ENCODE measurements at regions not wholly inside any gene's neighbourhood (a gene's known extent, or its start where the extent isn't known, plus 50 kb on each side); places are given as distances from the start of the nearest gene placed in this dataset.
"Not testable (repeated sequence)": the region's sequence is repeated elsewhere in the genome, so short reads cannot be mapped to it uniquely, and the experiment has no call there.

GRCh38 chr3:103873021-103873420 is 1438.2 kb downstream of the ZPLD1 start:
- H3K4me3 ChIP-seq = no peak overlapping the region

DNA sequence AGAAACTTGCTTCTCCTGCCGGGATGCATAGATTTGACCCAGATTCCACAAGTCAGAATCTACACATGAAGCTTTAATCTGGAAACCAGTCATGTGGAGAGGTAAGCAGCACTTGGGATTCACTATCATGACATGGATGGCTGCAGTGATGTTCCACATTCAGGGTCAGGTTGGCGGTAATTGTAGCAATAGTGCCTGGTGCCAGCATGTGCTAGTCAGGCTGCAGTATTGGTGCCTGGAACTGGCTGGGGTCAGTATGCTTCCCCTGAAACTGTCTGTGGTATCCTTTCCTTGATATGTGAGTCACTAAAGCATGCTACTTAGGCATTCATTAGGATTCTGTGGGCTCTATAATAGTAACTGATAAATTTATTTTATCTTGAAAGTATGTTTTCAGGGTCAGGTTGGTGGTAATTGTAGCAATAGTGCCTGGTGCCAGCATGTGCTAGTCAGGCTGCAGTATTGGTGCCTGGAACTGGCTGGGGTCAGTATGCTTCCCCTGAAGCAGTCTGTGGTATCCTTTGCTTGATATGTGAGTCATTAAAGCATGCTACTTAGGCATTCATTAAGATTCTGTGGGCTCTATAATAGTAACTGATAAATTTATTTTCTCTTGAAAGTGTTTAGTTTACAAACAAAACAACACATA is 1439.2 kb downstream of the ZPLD1 start:
- Histone ChIP-seq H3K4me1 (no peaks in the 10 kb centered on the region), H3K9me3 (no peaks in the 10 kb centered on the region), H3K27ac (no peak overlapping the region), H3K4me3 (no peak overlapping the region), H3K36me3 (no peaks in the 10 kb centered on the region), H3K27me3 (no peaks in the 10 kb centered on the region)
- intact Hi-C loops (cut with DNase I; ENCODE audit: low total_unique reads) = no loop called here
- DNase-seq = no peak
- TF ChIP-seq, protein P1, sequence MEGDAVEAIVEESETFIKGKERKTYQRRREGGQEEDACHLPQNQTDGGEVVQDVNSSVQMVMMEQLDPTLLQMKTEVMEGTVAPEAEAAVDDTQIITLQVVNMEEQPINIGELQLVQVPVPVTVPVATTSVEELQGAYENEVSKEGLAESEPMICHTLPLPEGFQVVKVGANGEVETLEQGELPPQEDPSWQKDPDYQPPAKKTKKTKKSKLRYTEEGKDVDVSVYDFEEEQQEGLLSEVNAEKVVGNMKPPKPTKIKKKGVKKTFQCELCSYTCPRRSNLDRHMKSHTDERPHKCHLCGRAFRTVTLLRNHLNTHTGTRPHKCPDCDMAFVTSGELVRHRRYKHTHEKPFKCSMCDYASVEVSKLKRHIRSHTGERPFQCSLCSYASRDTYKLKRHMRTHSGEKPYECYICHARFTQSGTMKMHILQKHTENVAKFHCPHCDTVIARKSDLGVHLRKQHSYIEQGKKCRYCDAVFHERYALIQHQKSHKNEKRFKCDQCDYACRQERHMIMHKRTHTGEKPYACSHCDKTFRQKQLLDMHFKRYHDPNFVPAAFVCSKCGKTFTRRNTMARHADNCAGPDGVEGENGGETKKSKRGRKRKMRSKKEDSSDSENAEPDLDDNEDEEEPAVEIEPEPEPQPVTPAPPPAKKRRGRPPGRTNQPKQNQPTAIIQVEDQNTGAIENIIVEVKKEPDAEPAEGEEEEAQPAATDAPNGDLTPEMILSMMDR (IDR thresholded peaks at IDR 0.05) = no peak
- no peak for TF ChIP-seq POLR2A (IDR thresholded peaks at IDR 0.05)

More at GRCh38 chr3:103873021-103873420, 1438.2 kb downstream of the ZPLD1 start:
- Histone ChIP-seq H3K27ac (no peak overlapping the region), H3K27me3 (no peaks in the 10 kb centered on the region), H3K4me1 (no peaks in the 10 kb centered on the region), H3K9me3 (no peaks in the 10 kb centered on the region), H3K36me3 (no peaks in the 10 kb centered on the region)
- TF ChIP-seq, protein P1 (IDR thresholded peaks at IDR 0.05) = no peak
- no peak for TF ChIP-seq POLR2A (IDR thresholded peaks at IDR 0.05)
- no peak for DNase-seq
- intact Hi-C loops (cut with DNase I; ENCODE audit: low total_unique reads) = no loop called here

- H3K9me3 ChIP-seq; H3K27ac ChIP-seq; DNase-seq; H3K4me3 ChIP-seq; H3K4me1 ChIP-seq; intact Hi-C loops (cut with DNase I; ENCODE audit: low total_unique reads); H3K36me3 ChIP-seq; H3K27me3 ChIP-seq: not testable (repeated sequence)
These were observed 1447.0 kb downstream of the ZPLD1 start for GRCh38 chr3:103881809-103882208.

DNA sequence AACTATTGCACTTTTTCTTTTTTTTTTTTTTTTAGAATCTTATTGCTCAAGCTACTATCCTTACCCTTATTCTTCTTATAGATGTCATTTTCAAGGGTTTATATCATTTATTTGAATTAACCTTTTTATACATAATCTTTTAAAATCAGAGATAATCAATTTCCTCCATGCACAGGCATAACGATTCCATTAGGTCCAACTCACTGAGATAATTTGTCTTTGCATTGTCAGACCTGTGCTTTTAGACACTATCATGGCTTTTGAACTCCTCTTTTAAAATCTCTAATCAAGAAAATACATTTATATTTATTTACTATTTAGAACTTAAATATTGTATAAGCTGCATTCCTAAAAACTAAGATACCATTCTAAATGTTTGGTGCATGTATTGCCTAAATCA is 1454.9 kb downstream of the ZPLD1 start:
- Histone ChIP-seq H3K9me3 (no peaks in the 10 kb centered on the region), H3K27me3 (no peaks in the 10 kb centered on the region), H3K36me3 (no peaks in the 10 kb centered on the region), H3K4me1 (no peaks in the 10 kb centered on the region), H3K4me3 (no peak overlapping the region), H3K27ac (no peak overlapping the region)
- TF ChIP-seq, protein P1 (IDR thresholded peaks at IDR 0.05) = no peak
- TF ChIP-seq POLR2A (IDR thresholded peaks at IDR 0.05) = no peak
- DNase-seq = no peak
- intact Hi-C loops (cut with DNase I; ENCODE audit: low total_unique reads) = no loop called here

DNA sequence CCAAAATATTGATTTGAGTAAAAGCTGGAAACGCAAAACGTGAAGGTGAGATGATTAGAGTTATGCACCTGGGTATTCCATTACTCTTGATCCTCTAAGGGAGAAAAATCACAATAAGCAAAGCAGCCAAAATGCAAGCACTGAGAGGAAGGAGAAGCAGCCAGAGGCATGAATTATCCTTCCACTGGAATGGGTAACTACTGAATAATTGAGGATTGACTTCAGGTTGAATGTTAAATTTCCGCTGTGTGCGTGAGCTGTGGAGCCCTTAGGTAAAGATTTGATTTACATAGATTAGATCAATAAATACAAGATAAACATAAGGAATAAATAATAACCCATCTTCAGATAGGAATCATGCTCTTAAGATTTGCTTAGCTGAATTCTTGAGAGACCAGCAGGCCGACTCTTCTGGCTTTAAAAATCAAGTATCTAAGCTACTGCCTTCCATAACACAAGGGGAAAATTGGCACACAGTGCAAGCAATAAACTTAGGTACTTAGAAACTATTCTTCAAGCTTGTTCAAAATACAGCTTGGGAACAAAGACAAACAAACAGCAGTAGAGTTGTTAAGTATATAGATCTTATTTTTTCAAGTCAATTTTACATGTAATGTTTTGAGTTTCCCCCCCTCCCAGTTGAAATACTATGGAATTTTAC is 1459.5 kb downstream of the ZPLD1 start:
- H3K4me3 ChIP-seq = no peak overlapping the region
- no peak for DNase-seq
- no peaks in the 10 kb centered on the region for H3K36me3 ChIP-seq
- H3K27ac ChIP-seq = no peak overlapping the region
- TF ChIP-seq, protein P1 (IDR thresholded peaks at IDR 0.05) = no peak
- TF ChIP-seq POLR2A (IDR thresholded peaks at IDR 0.05) = no peak
- no peaks in the 10 kb centered on the region for H3K27me3 ChIP-seq
- intact Hi-C loops (cut with DNase I; ENCODE audit: low total_unique reads) = no loop called here
- H3K4me1 ChIP-seq = no peaks in the 10 kb centered on the region
- no peaks in the 10 kb centered on the region for H3K9me3 ChIP-seq
